ENCODE measurements at regions not wholly inside any gene's neighbourhood (a gene's known extent, or its start where the extent isn't known, plus 50 kb on each side); places are given as distances from the start of the nearest gene placed in this dataset.
"Not testable (repeated sequence)": the region's sequence is repeated elsewhere in the genome, so short reads cannot be mapped to it uniquely, and the experiment has no call there.

DNA sequence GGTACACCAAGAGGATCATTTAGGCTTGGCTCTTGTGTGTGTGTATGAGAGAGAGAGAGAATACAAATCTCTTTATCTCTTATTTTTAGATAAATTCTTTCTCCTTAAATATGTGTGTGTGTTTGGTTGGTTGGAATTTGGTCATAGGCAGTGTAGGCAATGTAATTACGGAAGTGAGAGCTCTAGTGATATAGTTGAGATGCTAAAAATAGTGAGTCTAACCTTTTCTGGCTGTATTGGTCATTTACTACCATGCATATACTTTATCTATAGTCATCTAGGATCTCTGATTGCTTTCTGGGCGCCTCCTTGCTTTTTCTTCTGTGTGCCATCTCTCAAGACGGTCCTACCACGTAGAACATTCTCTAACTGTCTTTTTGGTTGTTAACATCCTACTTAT lies 250.2 kb downstream of the NUF2 start:
- intact Hi-C loops (cut with micrococcal nuclease), result no loop called here

DNA sequence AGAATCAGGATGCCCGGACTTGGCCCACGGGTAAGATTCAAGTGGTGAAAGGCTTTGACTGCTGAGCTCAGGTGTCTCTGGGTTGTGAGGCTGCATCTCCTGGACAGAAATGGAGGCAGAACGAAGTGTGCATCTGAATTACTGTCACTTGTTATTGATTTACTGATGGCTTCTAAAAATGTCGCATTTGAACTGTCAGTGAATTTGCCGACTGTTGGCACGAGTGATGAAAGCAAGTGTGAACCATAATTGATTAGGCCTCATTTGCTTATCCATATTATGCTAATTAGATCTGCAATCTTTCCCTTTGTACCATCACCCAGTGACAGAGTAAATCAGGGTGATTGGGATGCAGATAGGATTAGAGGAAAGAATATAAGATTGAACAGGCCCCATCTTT lies 252.4 kb downstream of the NUF2 start:
- intact Hi-C loops (cut with micrococcal nuclease), result no loop called here

DNA sequence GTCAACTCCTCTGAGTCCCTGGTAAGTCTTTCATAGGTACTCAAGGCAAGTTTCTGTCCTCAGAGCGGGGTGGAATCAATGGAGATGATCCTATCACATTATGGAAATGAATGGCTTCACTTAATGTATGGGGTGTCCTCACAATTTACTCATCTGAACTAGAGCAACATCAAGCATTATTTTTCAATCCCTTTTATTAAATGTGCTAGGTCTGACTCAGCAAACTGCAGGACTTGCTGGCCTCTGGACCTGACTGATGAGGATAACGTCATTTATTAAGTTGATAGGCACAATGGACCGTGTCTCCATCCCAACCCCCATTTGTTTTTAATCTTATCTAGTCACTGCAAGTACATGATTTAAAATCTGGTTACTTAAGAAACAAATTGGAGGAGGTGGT lies 259.2 kb downstream of the NUF2 start:
- intact Hi-C loops (cut with micrococcal nuclease), result no loop called here

DNA sequence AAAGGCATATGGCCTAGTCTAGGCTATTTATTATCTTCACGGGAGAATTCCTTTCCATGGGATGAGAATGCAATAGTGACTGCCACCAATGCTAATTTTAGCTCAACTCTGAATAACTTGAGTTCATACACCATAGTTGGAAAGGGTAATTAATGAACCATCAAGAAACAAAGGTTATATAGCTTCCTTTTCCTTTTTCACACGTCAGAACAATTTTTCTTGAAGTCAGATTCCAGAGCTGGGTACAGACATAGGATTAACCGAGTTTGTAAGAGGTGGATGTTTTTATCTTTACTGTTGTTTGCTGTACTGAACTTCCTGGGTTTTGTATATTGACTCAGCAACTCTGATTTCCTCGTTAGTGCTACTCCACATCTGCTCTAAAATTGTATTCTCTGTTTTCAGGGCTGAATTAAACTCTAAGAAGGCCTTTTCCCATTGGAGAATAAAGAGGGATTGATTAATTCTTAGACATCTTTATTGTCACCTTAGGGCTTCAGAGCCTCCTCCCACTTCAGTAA lies 262.0 kb downstream of the NUF2 start:
- intact Hi-C loops (cut with micrococcal nuclease), result no loop called here

DNA sequence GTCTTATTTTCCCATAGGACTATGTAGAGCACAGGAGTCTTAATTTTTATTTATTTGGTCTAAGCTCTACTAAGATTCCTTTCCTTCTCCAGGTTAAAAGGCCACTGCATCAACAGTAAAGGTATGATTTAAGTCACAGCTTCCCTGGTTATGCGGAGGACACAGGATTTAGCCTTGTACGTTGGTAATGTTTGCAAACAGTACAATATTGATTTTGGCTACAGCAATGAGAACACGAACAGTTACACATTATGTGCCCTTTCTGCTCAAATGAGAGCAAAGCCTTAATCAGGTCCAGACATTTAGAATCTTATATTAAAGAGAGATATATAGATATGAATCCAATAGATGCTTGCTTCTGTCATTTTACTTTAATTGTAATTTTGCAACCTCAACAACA lies 264.0 kb downstream of the NUF2 start:
- intact Hi-C loops (cut with micrococcal nuclease), result no loop called here

DNA sequence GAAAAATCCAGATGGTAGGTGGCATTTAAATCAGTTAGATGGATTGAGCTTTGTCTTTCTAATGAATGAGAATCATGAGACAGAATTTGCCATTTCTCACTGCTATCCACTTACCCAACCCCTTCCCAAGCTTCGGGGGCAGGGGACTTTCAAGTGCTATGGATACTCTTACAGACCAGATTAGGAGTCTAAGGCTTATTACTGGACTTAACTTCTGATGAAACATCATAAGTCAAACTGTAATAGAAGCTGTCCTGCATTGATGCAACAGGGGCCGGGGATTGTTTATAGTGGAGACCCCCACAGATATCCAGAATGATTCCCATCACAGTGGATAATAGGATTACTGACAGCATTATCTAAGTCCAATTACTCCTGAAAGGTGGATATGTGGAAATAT lies 267.0 kb downstream of the NUF2 start:
- intact Hi-C loops (cut with micrococcal nuclease), result no loop called here

DNA sequence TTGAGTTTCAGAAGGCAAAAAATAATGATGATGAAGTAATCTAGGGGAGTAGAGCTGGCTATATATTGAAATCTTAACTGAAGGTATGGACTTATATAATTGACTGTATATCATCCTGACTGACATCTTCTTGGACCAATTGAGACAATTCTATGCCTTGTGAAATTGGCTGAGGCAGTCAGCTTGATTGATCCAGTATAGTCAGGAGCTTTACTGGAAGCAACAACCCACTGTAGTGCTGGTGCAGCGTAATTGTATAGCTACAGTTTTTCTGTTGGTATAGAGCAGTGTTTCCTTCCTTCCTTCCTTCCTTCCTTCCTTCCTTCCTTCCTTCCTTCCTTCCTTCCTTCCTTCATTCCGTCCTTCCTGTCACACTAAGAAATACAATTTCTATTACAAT lies 268.0 kb downstream of the NUF2 start:
- intact Hi-C loops (cut with micrococcal nuclease), result no loop called here

DNA sequence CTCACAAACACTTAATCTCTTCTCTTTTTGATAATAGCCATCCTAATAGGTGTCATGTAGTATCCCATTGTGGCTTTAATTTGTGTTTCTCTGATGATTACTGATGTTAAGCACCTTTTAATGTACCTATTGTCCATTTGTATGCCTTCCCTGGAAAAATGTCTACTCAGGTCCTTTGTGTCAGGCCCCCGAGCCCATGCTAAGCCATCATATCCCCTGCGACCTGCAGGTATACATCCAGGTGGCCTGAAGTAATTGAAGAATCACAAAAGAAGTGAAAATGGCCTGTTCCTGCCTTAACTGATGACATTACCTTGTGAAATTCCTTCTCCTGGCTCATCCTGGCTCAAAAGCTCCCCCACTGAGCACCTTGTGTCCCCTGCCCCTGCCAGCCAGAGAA lies 269.4 kb downstream of the NUF2 start:
- intact Hi-C loops (cut with micrococcal nuclease), result not testable (repeated sequence)

DNA sequence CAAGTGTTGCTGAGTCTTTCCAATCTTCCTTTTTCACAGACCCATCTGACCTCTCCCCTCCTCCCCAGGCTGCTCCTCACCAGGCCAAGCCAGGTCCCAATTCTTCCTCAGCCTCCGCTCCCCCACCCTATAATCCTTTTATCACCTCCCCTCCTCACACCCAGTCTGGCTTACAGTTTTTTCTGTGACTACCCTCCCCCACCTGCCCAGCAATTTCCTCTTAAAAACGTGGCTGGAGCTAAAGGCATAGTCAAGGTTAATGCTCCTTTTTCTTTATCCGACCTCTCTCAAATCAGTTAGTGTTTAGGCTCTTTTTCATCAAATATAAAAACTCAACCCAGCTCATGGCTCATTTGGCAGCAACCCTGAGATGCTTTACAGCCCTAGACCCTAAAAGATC lies 270.9 kb downstream of the NUF2 start:
- intact Hi-C loops (cut with micrococcal nuclease), result not testable (repeated sequence)

DNA sequence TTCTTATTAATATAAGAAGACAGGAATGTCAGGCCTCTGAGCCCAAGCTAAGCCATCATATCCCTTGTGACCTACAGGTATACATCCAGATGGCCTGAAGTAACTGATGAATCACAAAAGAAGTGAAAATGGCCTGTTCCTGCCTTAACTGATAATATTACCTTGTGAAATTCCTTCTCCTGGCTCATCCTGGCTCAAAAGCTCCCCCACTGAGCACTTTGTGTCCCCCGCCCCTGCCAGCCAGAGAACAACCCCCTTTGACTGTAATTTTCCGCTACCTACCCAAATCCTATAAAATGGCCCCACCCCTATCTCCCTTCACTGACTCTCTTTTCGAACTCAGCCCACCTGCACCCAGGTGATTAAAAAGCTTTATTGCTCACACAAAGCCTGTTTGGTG lies 274.4 kb downstream of the NUF2 start:
- intact Hi-C loops (cut with micrococcal nuclease), result not testable (repeated sequence)

DNA sequence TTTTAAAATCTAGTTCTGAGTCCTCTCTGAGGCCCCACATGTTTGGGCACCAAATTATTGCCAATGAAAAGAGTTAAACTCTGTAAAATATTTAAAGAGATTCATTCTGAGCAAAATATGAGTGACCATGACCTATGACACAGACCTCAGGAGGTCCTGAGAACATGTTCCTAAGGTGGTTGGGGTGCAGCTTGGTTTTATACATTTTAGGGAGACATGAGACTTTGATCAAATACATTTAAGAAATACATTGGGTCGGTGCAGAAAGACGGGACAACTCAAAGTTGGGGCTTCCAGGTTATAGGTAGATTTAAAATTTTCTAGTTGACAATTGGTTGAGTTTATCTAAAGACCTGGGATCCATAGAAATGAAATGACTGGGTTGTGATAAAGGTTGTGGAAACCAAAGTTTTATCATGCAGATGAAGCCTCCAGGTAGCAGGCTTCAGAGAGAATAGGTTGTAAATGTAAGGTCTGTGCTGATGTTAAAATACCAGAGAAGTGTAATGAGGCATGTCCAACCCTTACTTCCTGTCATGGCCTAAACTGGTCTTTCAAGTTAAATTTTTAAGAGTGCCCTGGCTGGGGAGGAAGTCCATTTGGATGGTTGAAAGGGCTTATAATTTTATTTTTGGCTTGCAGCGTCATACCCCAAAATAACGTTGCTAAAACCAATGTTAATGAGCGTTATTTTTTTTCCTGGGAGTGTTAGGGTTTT lies 274.9 kb downstream of the NUF2 start:
- intact Hi-C loops (cut with micrococcal nuclease), result no loop called here

DNA sequence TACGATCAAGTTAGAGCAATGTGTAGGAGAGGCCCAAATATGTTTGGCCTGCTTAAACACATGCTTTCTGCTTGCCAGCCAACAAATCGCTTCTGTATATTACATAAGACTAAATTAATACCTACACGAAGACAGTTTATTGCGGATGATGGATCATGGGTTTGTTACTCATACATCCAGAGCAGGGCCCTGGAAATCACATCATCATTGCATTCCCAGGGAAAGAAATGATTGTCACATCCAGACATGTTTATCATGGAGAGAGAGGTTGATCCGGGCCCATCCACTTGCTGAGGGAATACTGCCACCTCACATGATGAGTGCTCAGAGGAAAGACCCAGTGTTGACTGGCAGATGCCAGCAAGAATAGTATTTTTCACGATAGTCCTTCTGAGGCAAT lies 282.6 kb downstream of the NUF2 start:
- intact Hi-C loops (cut with micrococcal nuclease), result no loop called here

DNA sequence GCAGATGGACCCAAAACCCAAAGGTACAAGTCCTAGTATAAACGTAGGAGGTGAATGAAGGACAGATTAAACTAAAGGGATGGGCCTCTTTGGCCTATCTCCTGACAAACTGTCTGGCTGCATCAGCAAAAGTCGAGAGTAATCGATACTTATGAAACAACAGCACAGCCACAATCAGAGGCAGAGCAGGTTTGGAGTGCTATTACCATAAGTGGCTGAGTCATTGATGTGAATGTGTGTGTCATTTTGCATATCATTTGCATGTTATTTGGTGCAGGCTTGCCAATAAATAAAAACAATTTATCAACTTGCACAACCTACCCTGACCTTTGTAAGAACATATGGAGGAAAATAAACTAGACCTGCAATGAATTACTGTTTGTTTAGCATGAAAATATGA lies 283.1 kb downstream of the NUF2 start:
- intact Hi-C loops (cut with micrococcal nuclease), result no loop called here

DNA sequence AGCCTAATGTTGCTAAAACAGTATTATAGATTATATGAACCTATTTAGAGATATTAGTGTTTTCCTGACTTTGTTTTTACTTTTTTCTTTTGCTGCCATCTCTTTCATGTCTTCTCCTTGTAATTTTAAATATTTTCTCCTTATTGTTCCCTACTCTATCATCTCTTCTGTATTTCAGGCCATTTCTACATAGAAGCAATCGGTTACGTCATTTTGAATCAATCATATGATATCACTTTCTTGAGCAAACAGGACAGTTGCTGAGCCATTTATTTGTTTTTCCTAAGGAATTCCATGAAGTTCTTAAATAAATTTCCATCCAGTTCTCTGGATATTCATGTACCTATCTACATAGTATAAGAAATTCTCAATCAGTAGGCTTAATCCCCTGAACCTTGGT lies 287.2 kb downstream of the NUF2 start:
- intact Hi-C loops (cut with micrococcal nuclease), result no loop called here

DNA sequence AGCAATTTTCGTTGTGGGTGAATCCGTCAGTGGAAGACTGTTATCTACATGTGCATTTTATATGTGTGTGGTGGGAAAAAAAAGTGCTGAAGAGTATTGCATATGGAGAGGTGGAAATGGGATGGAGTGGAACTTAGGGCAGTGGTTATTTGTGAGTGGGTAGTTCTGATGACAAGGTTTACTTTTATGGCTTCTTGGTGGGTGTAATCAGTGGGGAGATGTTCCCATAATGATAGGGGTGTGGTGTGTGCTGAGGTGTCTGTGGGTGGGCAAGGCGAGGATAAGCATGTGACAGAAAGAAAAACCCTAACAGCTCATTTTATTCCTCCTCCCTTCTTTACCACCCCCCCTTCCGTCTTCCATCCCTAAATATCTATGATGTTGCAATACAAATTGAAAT lies 288.1 kb downstream of the NUF2 start:
- intact Hi-C loops (cut with micrococcal nuclease), result no loop called here

DNA sequence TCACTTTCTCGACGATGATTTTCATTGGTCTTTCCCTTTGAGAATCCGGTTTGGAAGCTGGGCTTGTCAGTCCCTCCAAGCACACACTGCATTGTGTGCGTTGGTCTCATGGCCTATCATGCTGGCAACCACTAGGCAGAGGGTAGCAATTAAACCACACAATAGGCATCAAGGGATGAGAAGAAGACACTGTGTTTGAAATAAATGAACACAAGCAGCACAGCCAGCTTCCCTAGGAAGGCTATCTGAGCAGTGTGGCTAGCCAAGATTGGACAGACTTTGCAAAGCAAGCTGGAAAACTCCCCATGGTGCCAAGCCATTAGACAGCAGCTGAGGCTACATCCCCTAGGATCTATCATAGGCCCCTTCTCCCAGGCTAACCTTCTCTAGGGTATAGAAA lies 288.7 kb downstream of the NUF2 start:
- intact Hi-C loops (cut with micrococcal nuclease), result no loop called here

DNA sequence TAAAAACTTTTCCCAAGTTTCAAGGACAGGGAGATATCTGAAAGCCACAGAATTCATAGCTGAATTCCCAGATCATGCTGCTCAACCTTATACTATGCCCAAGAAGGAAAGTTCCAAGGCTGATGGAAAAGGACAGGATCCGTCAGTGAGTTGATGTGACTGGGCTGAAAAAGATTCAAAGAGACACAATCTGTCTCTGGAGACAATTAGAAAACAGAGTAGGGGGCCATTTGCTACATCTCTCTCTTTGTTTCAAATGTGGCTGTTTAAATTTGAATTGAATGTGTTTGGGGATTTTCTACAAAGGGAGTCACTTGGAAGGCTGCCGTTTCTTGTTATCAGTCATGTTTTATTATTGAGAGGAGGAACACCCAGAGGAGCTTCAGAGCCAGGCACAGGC lies 292.6 kb downstream of the NUF2 start:
- intact Hi-C loops (cut with micrococcal nuclease), result no loop called here

DNA sequence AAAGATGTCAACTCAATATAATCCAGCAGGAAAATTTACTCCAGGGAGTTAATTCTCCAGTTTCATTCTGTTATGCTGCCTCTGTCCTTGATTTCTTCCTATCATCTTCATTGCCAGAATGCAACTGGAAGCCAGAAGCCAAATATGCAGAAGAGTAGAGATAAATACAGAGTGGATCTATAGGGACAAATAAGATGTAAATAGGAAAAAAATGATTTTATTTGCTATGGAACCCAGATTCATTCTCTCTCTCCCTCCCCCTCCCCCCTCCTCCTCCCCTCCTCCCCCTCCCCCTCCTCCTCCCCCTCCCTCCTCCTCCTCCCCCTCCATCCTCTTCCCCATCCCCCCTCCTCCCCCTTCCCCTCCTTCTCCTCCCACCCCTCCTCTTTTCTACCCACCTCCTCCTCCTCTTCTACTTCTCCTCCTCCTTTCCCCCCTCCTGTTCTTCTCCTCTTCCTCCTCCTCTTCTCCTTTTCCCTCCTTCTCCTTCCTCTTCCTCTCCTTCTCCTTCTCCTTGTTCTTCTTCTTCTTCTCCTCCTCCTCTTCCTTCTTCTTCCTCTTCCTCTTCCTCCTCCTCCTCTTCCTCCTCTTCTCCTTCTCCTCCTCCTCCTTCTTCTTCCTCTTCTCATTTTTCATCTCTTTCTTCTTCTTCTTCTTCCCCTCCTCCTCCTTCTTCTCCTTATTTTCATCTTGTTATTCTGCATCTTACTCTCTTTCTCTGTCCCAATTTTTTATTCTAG lies 306.4 kb downstream of the NUF2 start:
- intact Hi-C loops (cut with micrococcal nuclease), result no loop called here

DNA sequence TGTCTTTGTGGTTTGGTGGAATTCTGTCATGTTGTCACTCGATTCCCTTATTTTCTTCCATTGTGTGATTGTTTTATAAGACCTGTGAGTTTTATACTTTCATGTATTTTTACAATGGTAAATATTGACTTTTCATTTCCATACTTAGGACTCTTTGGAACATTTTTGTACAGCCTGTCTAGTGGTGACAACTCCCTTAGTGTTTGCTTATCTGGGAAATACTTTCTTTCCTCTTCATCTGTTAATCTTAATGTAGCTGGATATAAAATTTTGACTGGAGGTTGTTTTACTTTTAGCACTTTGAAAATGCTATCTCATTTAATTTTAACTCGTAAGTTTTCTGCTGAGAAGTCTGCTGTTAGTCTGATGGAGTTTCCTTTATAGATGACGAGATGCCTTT lies 310.5 kb downstream of the NUF2 start:
- intact Hi-C loops (cut with micrococcal nuclease), result no loop called here

DNA sequence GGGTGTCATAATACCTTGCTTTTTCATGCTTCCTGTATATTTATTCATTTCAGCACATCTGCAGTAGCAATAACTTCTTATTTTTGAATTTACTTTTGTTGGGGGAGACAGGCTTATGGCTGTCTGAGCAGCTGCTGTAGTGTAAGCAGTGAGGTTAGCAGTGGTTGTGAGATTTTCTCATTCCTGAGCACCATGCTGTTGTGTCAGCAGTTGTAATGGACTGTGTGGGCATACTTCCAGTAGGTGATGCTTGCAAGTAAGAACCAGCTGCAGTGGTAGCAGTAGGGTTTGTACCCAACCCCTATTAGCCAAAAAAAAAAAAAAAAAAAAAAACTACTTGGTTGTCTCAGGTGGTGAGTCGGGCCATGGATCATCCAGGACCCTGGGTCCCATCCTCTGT lies 311.6 kb downstream of the NUF2 start:
- intact Hi-C loops (cut with micrococcal nuclease), result no loop called here

DNA sequence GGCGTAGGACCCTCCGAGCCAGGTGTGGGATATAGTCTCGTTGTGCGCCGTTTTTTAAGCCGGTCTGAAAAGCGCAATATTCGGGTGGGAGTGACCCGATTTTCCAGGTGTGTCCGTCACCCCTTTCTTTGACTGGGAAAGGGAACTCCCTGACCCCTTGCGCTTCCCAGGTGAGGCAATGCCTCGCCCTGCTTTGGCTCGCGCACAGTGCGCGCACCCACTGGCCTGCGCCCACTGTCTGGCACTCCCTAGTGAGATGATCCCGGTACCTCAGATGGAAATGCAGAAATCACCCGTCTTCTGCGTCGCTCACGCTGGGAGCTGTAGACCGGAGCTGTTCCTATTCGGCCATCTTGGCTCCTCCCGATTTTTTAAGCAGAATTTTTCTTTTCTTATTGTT lies 323.9 kb downstream of the NUF2 start:
- intact Hi-C loops (cut with micrococcal nuclease), result not testable (repeated sequence)

DNA sequence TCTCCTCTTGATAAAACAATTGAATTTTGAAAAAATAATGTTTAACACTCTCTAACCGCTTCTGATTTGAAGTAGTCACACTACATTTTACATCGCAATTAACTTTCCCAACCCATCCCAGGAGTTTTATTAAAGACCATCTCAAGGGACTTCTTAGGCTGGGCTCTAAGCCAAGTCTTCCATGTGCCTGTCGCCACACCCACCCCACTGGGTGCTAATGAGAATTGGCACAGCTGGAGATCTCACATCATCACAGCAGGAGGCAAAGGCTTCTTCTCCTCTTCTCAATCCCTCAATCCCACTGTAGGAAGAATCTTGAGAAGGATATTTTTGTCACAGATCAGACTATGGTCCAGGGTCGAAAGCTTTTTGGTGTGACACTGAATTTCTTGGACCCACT lies 328.9 kb downstream of the NUF2 start:
- intact Hi-C loops (cut with micrococcal nuclease), result no loop called here

DNA sequence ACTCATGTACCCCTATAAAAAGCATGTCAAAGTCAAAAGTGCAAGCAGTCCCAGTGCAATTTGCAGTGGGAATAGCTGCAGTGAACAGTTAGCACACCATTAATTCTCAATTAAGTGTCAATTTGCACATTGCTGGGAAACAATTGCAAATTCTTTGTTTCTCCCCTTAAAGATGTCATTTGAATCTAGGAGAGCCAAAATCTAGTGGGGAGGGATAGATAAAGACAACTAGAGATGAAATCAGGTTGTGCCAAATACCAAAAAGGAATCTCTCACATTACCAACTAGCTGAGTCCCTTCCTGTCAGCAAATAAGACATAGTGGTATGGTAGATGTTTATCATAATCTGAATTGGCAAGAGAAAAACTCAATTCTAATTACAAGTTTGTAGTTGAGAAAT lies 330.7 kb downstream of the NUF2 start:
- intact Hi-C loops (cut with micrococcal nuclease), result no loop called here
